K562 (cell line): ENCODE measurements at regions not wholly inside any gene's neighbourhood (a gene's known extent, or its start where the extent isn't known, plus 50 kb on each side); places are given as distances from the start of the nearest gene placed in this dataset.
A peak's percentile ranks its signal among the peaks of the same experiment; 100 is the strongest.

Experiments used
- CBX1 ChIP-seq: sonication (generic); IDR thresholded peaks from 2 replicates; pipeline ENCODE4 v1.6.1; 2016; ENCODE audit warnings: antibody characterized with exemption, low read depth, mild to moderate bottlenecking
- CBX5 ChIP-seq: IDR thresholded peaks from 2 replicates; pipeline ENCODE4 v1.6.1; 2014; ENCODE audit warnings: low read depth, borderline replicate concordance
- CTBP1 ChIP-seq: fragments of 450-650 bp; IDR thresholded peaks from 2 replicates; pipeline ENCODE4 v1.6.1; 2016; ENCODE audit warnings: borderline replicate concordance
- DNMT1 ChIP-seq: fragments of 450-650 bp; IDR thresholded peaks from 2 replicates; pipeline ENCODE4 v1.6.1; 2016; ENCODE audit warnings: antibody characterized with exemption, mild to moderate bottlenecking
- FOXP1 ChIP-seq: sonication (generic); formaldehyde crosslinking; IDR thresholded peaks from 2 replicates; pipeline ENCODE4 v1.8.0; 2022; ENCODE audit warnings: mild to moderate bottlenecking, missing genetic modification reagents
- HDAC2 ChIP-seq: fragments of 450-650 bp; IDR thresholded peaks from 2 replicates; pipeline ENCODE4 v1.6.1; 2016; ENCODE audit warnings: mild to moderate bottlenecking
- HDAC8 ChIP-seq: fragments of 450-650 bp; IDR thresholded peaks from 2 replicates; pipeline ENCODE4 v1.6.1; 2016; ENCODE audit warnings: mild to moderate bottlenecking, missing genetic modification characterization, moderate library complexity, missing compliant biosample characterization
- NCOR1 ChIP-seq: fragments of 450-650 bp; IDR thresholded peaks from 2 replicates; pipeline ENCODE4 v1.6.1; 2016; ENCODE audit warnings: mild to moderate bottlenecking, moderate library complexity
- NR2C2 ChIP-seq, 2 experiments: fragments of 200-800 bp in 1 of 2; sonication (Bioruptor generic) in 1 of 2; sonication (generic) in 1 of 2; formaldehyde crosslinking in 1 of 2; IDR thresholded peaks; 2 replicates each; pipeline versions ENCODE4 v1.6.1 to v1.8.0; 2016 to 2022; ENCODE audit warnings: mild to moderate bottlenecking in 1 of 2, missing compliant biosample characterization in 1 of 2, missing genetic modification characterization in 1 of 2, missing genetic modification reagents in 1 of 2
- PML ChIP-seq: IDR thresholded peaks from 2 replicates; pipeline ENCODE4 v1.6.1; 2012; ENCODE audit warnings: low read length, inconsistent platforms
- POLR2A ChIP-seq: fragments of 450-650 bp; conservative IDR thresholded peaks from 2 replicates; pipeline ENCODE4 v1.6.1; 2016
- PURB ChIP-seq: sonication (generic); formaldehyde crosslinking; IDR thresholded peaks from 2 replicates; pipeline ENCODE4 v1.9.0; 2021; ENCODE audit warnings: low read depth, mild to moderate bottlenecking, missing genetic modification reagents
- RHOXF2B ChIP-seq: fragments of 250-450 bp; sonication (Bioruptor Pico); conservative IDR thresholded peaks from 2 replicates; pipeline ENCODE4 v1.5.1; 2021
- SNIP1 ChIP-seq: fragments of 450-650 bp; IDR thresholded peaks from 2 replicates; pipeline ENCODE4 v1.7.1; 2017; ENCODE audit warnings: low read depth, mild to moderate bottlenecking
- SUPT5H ChIP-seq: fragments of 450-650 bp; IDR thresholded peaks from 2 replicates; pipeline ENCODE4 v1.6.1; 2016
- ZFX ChIP-seq: sonication (generic); formaldehyde crosslinking; IDR thresholded peaks from 2 replicates; pipeline ENCODE4 v1.8.0; 2022; ENCODE audit warnings: mild to moderate bottlenecking, missing genetic modification reagents, moderate library complexity
- TF ChIP-seq, protein P1 (sequence below): fragments of 450-650 bp; IDR thresholded peaks from 2 replicates; pipeline ENCODE4 v1.6.1; 2018; ENCODE audit warnings: mild to moderate bottlenecking, low read depth; ENCODE audit not compliant: partially characterized antibody
- TF ChIP-seq, protein P2 (sequence below): sonication (generic); formaldehyde crosslinking; IDR thresholded peaks from 2 replicates; pipeline ENCODE4 v1.8.0; 2022; ENCODE audit warnings: mild to moderate bottlenecking, missing genetic modification reagents
- TF ChIP-seq, protein P3 (sequence below), 2 experiments: fragments of 450-650 bp in 1 of 2; IDR thresholded peaks; 2 replicates each; pipeline ENCODE4 v1.6.1; 2011 to 2017; ENCODE audit warnings: low read depth in 2 of 2, antibody characterized with exemption in 1 of 2, borderline replicate concordance in 1 of 2, low read length in 1 of 2, mild to moderate bottlenecking in 1 of 2, mixed read lengths in 1 of 2; ENCODE audit not compliant: control insufficient read depth in 1 of 2
- TF ChIP-seq, protein P4 (sequence below): fragments of 450-650 bp; conservative IDR thresholded peaks from 2 replicates; pipeline ENCODE4 v1.6.1; 2016; ENCODE audit warnings: missing genetic modification characterization, low read depth, mild to moderate bottlenecking, control low read depth, missing compliant biosample characterization

DNA sequence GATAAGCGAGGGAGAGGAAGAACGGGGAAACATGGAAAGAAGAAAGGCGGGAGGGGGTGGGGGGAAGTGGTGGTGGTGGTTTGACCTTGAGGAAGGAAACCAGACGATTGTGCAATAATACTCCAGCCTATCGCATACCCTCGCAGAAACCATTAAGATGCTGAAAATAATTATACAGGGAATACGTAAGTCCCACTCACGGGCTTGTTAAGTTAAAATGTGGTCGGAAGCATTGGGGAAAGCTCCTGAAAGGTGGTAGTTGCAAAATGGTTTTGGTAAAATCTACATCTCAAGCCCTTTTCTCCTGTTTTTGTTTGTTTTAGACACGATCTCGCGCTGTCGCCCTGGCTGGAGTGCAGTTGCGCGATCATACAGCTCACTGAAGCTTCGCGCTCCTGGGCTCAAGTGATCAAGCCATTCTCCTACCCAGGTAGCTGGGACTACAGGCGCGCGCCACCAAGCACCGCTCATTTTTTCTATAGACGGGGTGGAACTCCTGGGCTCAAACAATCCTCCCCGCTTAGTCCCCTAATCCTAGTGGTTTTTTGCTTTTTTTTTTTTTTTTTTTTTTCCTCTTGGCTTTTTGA lies 128.9 kb upstream of the ZNF184 start (continued):
- TF ChIP-seq, protein P1, sequence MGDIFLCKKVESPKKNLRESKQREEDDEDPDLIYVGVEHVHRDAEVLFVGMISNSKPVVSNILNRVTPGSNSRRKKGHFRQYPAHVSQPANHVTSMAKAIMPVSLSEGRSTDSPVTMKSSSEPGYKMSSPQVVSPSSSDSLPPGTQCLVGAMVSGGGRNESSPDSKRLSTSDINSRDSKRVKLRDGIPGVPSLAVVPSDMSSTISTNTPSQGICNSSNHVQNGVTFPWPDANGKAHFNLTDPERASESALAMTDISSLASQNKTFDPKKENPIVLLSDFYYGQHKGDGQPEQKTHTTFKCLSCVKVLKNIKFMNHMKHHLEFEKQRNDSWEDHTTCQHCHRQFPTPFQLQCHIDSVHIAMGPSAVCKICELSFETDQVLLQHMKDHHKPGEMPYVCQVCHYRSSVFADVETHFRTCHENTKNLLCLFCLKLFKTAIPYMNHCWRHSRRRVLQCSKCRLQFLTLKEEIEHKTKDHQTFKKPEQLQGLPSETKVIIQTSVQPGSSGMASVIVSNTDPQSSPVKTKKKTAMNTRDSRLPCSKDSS = no peak
- 0 out of 2 replicates have a peak, but pooled peaks have one; percentile 35 for TF ChIP-seq SNIP1
- no peak; the same call in 1 of the 2 replicates for TF ChIP-seq DNMT1
- no peak for TF ChIP-seq HDAC8 (tag)
- TF ChIP-seq PURB = no peak
- 0 out of 2 replicates have a peak, but pooled peaks have one; percentile 4 for TF ChIP-seq FOXP1 (CRISPR knock-in tag)
- no peak for TF ChIP-seq RHOXF2B
- TF ChIP-seq CBX5 = no peak
- TF ChIP-seq ZFX (CRISPR knock-in tag) = 0 out of 2 replicates have a peak, but pooled peaks have one; percentile 11
- TF ChIP-seq CTBP1 = no peak; the same call in 1 of the 2 replicates
- TF ChIP-seq, protein P2, sequence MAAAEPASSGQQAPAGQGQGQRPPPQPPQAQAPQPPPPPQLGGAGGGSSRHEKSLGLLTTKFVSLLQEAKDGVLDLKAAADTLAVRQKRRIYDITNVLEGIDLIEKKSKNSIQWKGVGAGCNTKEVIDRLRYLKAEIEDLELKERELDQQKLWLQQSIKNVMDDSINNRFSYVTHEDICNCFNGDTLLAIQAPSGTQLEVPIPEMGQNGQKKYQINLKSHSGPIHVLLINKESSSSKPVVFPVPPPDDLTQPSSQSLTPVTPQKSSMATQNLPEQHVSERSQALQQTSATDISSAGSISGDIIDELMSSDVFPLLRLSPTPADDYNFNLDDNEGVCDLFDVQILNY = no peak
- peak; percentile 56; the same call in 1 of the 2 replicates for TF ChIP-seq NCOR1
- TF ChIP-seq PML = peak; percentile 23; the same call in 1 of the 2 replicates
- TF ChIP-seq, protein P3, sequence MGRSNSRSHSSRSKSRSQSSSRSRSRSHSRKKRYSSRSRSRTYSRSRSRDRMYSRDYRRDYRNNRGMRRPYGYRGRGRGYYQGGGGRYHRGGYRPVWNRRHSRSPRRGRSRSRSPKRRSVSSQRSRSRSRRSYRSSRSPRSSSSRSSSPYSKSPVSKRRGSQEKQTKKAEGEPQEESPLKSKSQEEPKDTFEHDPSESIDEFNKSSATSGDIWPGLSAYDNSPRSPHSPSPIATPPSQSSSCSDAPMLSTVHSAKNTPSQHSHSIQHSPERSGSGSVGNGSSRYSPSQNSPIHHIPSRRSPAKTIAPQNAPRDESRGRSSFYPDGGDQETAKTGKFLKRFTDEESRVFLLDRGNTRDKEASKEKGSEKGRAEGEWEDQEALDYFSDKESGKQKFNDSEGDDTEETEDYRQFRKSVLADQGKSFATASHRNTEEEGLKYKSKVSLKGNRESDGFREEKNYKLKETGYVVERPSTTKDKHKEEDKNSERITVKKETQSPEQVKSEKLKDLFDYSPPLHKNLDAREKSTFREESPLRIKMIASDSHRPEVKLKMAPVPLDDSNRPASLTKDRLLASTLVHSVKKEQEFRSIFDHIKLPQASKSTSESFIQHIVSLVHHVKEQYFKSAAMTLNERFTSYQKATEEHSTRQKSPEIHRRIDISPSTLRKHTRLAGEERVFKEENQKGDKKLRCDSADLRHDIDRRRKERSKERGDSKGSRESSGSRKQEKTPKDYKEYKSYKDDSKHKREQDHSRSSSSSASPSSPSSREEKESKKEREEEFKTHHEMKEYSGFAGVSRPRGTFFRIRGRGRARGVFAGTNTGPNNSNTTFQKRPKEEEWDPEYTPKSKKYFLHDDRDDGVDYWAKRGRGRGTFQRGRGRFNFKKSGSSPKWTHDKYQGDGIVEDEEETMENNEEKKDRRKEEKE (IDR thresholded peaks at IDR 0.05; ENCODE audit: borderline replicate concordance in 1 of 2, control insufficient read depth in 1 of 2, low read depth in 2 of 2, low read length in 1 of 2) = 0 out of 4 replicates have a peak, but pooled peaks of 1 of the 2 experiments have one; percentile 14
- TF ChIP-seq, protein P4, sequence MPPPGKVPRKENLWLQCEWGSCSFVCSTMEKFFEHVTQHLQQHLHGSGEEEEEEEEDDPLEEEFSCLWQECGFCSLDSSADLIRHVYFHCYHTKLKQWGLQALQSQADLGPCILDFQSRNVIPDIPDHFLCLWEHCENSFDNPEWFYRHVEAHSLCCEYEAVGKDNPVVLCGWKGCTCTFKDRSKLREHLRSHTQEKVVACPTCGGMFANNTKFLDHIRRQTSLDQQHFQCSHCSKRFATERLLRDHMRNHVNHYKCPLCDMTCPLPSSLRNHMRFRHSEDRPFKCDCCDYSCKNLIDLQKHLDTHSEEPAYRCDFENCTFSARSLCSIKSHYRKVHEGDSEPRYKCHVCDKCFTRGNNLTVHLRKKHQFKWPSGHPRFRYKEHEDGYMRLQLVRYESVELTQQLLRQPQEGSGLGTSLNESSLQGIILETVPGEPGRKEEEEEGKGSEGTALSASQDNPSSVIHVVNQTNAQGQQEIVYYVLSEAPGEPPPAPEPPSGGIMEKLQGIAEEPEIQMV (tag) = no peak
- no peak for TF ChIP-seq NR2C2 (CRISPR knock-in tag; IDR thresholded peaks at IDR 0.05)
- peak; percentile 62 for TF ChIP-seq NR2C2 (tag; IDR thresholded peaks at IDR 0.05)
- 0 out of 2 replicates have a peak, but pooled peaks have one; percentile 6 for TF ChIP-seq CBX1
- TF ChIP-seq POLR2A = peak; percentile 58; the same call in 1 of the 2 replicates
- peak; percentile 18; the same call in 1 of the 2 replicates for TF ChIP-seq HDAC2
- TF ChIP-seq SUPT5H = peak; percentile 31; the same call in 1 of the 2 replicates
